ENCODE measurements at regions not wholly inside any gene's neighbourhood (a gene's known extent, or its start where the extent isn't known, plus 50 kb on each side); places are given as distances from the start of the nearest gene placed in this dataset.

DNA sequence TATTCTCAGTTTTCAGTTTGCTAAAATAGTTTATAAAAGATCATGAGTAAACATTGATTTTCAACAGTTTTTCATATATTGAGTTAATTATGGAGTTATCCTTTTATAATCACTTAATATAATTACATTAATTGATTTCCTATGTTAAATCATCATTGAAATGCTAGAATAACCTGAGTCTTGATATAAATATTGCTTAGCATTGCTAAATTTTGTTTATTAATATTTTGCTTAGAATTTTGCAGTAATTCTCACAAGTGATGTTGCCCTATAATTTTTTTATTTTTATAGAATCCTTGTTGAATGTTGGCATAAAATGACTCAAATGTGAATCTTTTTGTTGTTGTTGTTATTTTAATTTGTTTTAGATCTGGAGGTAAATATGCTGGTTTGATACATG, 654.2 kb downstream of the OTOL1 start:
- TF ChIP-seq CTCF (tag by site-specific recombination; IDR thresholded peaks at IDR 0.05) (no peak), ZBTB21 (tag by site-specific recombination; IDR thresholded peaks at IDR 0.05) (no peak), ZBTB7A (tag by site-specific recombination; IDR thresholded peaks at IDR 0.05; ENCODE audit: low read depth) (no peak), ZNF121 (tag by site-specific recombination; IDR thresholded peaks at IDR 0.05) (no peak), ZNF350 (tag by site-specific recombination; IDR thresholded peaks at IDR 0.05) (no peak), SETDB1 (IDR thresholded peaks at IDR 0.05; ENCODE audit: insufficient read length, low read length) (no peak), ZNF48 (tag by site-specific recombination; IDR thresholded peaks at IDR 0.05) (no peak), ZFP69B (tag by site-specific recombination; IDR thresholded peaks at IDR 0.05) (no peak), BCL11A (tag by site-specific recombination; IDR thresholded peaks at IDR 0.05; ENCODE audit: low read depth) (no peak), ZNF423 (tag by site-specific recombination; IDR thresholded peaks at IDR 0.05) (no peak), REST (tag by site-specific recombination; IDR thresholded peaks at IDR 0.05) (no peak), ZNF544 (tag by site-specific recombination; IDR thresholded peaks at IDR 0.05) (no peak), ZIC2 (tag by site-specific recombination; IDR thresholded peaks at IDR 0.05) (no peak)
